ENCODE measurements at regions not wholly inside any gene's neighbourhood (a gene's known extent, or its start where the extent isn't known, plus 50 kb on each side); places are given as distances from the start of the nearest gene placed in this dataset.

- TF ChIP-seq, protein P1, sequence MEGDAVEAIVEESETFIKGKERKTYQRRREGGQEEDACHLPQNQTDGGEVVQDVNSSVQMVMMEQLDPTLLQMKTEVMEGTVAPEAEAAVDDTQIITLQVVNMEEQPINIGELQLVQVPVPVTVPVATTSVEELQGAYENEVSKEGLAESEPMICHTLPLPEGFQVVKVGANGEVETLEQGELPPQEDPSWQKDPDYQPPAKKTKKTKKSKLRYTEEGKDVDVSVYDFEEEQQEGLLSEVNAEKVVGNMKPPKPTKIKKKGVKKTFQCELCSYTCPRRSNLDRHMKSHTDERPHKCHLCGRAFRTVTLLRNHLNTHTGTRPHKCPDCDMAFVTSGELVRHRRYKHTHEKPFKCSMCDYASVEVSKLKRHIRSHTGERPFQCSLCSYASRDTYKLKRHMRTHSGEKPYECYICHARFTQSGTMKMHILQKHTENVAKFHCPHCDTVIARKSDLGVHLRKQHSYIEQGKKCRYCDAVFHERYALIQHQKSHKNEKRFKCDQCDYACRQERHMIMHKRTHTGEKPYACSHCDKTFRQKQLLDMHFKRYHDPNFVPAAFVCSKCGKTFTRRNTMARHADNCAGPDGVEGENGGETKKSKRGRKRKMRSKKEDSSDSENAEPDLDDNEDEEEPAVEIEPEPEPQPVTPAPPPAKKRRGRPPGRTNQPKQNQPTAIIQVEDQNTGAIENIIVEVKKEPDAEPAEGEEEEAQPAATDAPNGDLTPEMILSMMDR (IDR thresholded peaks at IDR 0.05): no peak
- no peak for TF ChIP-seq EZH2 (IDR thresholded peaks at IDR 0.05; ENCODE audit: borderline replicate concordance, insufficient read depth, low read depth, low read length, poor library complexity, severe bottlenecking)
Measured at GRCh38 chr10:117078168-117078837, 59.8 kb downstream of the VAX1 start.
